ENCODE measurements at regions not wholly inside any gene's neighbourhood (a gene's known extent, or its start where the extent isn't known, plus 50 kb on each side); places are given as distances from the start of the nearest gene placed in this dataset.

DNA sequence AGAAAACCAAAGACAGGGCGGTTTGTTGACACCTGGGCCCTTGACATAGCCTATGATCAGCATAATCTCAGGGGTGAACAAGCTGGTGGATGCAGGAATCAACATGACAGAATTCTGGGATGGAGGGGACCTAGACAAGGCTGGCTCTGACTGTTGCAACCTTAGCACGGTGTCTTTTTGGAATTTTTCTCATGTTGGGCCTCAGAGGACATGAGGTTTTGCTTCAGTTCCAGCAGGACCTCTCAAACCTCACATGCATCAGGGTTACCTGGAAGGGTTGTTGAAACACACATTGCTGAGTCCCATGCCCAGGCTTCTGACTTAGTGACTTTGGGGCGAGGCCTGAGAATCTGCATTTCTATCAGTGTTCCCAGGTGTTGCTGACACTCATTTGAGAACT, 345.6 kb upstream of the B3GAT1 start:
- Histone ChIP-seq H3K4me1 (ENCODE audit: control insufficient read depth in 2 of 2, insufficient read depth in 2 of 2, low read length in 2 of 2) (no peaks in the 10 kb centered on the region), H3K79me2 (ENCODE audit: control insufficient read depth, insufficient read depth, low read length) (no peaks in the 10 kb centered on the region), H3K27ac (ENCODE audit: low read length in 2 of 2) (no peak overlapping the region), H3K9me3 (ENCODE audit: control extremely low read depth in 1 of 3, control insufficient read depth in 2 of 3, insufficient read depth in 1 of 3, low read length in 2 of 3) (peaks cover 0 to 3% (median 0%) of the 10 kb centered on the region in 3 donors), H3K27me3 (replicated peaks in 1 of 4; ENCODE audit: control extremely low read depth in 1 of 4, control insufficient read depth in 3 of 4, insufficient read depth in 4 of 4, low read length in 3 of 4) (no peaks in the 10 kb centered on the region), H3K4me2 (replicated peaks; ENCODE audit: low read depth, low read length, poor library complexity, severe bottlenecking) (no peak overlapping the region), H3K4me3 (ENCODE audit: control extremely low read depth in 1 of 5, extremely low read depth in 1 of 5, insufficient read depth in 1 of 5, low read depth in 2 of 5, low read length in 4 of 5) (no peak overlapping the region), H2AFZ (ENCODE audit: insufficient read depth, low read depth, low read length, poor library complexity, severe bottlenecking) (no peak overlapping the region), H3K36me3 (replicated peaks in 1 of 2; ENCODE audit: control extremely low read depth in 1 of 2, control insufficient read depth in 1 of 2, extremely low read depth in 1 of 2, insufficient read depth in 2 of 2, low read length in 1 of 2) (no peaks in the 10 kb centered on the region), H4K20me1 (ENCODE audit: control insufficient read depth, insufficient read depth, low read length, poor library complexity, severe bottlenecking) (no peaks in the 10 kb centered on the region), H3K9ac (ENCODE audit: low read length) (no peak overlapping the region)
- Mint-ChIP-seq H3K27me3 (peaks cover 6% of the 10 kb centered on the region), H3K4me1 (no peaks in the 10 kb centered on the region), H3K4me3 (no peak overlapping the region), H3K9me3 (ENCODE audit: insufficient read depth) (no peaks in the 10 kb centered on the region), H3K27ac (no peak overlapping the region)
- 75% methylated on average over 3 of the region's 3 CpGs for WGBS (ENCODE audit: insufficient coverage)
- no peak for DNase-seq
- intact Hi-C loops (cut with micrococcal nuclease) = no loop called here
- no peak for ATAC-seq (ENCODE audit: low read depth)
- ChIA-PET CTCF (no interaction called here), POLR2A (no interaction called here)
- TF ChIP-seq, protein P1, sequence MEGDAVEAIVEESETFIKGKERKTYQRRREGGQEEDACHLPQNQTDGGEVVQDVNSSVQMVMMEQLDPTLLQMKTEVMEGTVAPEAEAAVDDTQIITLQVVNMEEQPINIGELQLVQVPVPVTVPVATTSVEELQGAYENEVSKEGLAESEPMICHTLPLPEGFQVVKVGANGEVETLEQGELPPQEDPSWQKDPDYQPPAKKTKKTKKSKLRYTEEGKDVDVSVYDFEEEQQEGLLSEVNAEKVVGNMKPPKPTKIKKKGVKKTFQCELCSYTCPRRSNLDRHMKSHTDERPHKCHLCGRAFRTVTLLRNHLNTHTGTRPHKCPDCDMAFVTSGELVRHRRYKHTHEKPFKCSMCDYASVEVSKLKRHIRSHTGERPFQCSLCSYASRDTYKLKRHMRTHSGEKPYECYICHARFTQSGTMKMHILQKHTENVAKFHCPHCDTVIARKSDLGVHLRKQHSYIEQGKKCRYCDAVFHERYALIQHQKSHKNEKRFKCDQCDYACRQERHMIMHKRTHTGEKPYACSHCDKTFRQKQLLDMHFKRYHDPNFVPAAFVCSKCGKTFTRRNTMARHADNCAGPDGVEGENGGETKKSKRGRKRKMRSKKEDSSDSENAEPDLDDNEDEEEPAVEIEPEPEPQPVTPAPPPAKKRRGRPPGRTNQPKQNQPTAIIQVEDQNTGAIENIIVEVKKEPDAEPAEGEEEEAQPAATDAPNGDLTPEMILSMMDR (IDR thresholded peaks at IDR 0.05) = no peak
- no peak for TF ChIP-seq EZH2 (IDR thresholded peaks at IDR 0.05; ENCODE audit: borderline replicate concordance, insufficient read depth, low read depth, low read length, poor library complexity, severe bottlenecking)

DNA sequence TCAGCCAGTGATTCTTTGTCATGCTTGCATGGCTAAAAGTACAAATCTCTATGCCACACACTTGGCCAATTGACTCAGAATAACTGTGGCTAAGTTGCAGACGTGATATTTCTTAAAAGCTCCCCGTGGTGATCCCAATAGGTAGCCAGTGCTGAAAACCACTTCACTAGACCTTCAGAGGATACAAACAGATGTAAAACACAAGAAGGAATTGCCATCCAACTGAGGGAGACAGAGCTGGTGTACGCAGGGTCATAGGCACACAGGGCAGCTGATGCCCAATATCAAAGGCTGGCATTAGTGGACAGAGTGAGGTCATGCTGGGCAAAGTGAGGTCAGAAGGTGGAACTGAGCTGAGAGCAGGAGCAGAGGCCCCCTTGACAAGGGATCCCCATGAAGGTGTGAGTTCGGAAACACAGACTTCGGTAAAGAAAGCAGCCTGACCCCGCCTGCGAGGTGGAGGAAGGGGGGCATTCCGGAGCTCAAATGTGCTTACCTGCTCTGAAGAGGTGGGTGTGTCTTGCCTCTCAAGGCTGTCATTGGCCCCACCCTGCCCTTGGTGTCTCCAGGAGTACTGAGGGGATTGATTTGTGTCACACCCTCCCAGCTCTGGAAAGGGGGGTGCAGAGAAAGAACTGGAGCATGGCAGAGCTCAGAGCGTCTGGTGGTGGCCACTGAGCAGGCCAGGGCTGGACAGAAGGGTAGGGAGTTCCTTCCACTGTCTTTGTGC, 344.9 kb upstream of the B3GAT1 start:
- Histone ChIP-seq H3K27me3 (replicated peaks in 1 of 4; ENCODE audit: control extremely low read depth in 1 of 4, control insufficient read depth in 3 of 4, insufficient read depth in 4 of 4, low read length in 3 of 4) (no peaks in the 10 kb centered on the region), H3K27ac (ENCODE audit: low read length in 2 of 2) (no peak overlapping the region), H3K4me2 (replicated peaks; ENCODE audit: low read depth, low read length, poor library complexity, severe bottlenecking) (no peak overlapping the region), H2AFZ (ENCODE audit: insufficient read depth, low read depth, low read length, poor library complexity, severe bottlenecking) (no peak overlapping the region), H3K4me1 (ENCODE audit: control insufficient read depth in 2 of 2, insufficient read depth in 2 of 2, low read length in 2 of 2) (no peaks in the 10 kb centered on the region), H3K4me3 (ENCODE audit: control extremely low read depth in 1 of 5, extremely low read depth in 1 of 5, insufficient read depth in 1 of 5, low read depth in 2 of 5, low read length in 4 of 5) (no peak overlapping the region), H3K9me3 (ENCODE audit: control extremely low read depth in 1 of 3, control insufficient read depth in 2 of 3, insufficient read depth in 1 of 3, low read length in 2 of 3) (peaks cover 0 to 3% (median 0%) of the 10 kb centered on the region in 3 donors), H3K79me2 (ENCODE audit: control insufficient read depth, insufficient read depth, low read length) (no peaks in the 10 kb centered on the region), H3K36me3 (replicated peaks in 1 of 2; ENCODE audit: control extremely low read depth in 1 of 2, control insufficient read depth in 1 of 2, extremely low read depth in 1 of 2, insufficient read depth in 2 of 2, low read length in 1 of 2) (no peaks in the 10 kb centered on the region), H4K20me1 (ENCODE audit: control insufficient read depth, insufficient read depth, low read length, poor library complexity, severe bottlenecking) (no peaks in the 10 kb centered on the region), H3K9ac (ENCODE audit: low read length) (no peak overlapping the region)
- H3K4me1 Mint-ChIP-seq = no peaks in the 10 kb centered on the region
- H3K27me3 Mint-ChIP-seq = peaks cover 6% of the 10 kb centered on the region
- POLR2A ChIA-PET = no interaction called here
- intact Hi-C loops (cut with micrococcal nuclease) = no loop called here
- DNase-seq (no peak), ATAC-seq (ENCODE audit: low read depth) (no peak)
- TF ChIP-seq, protein P1 (IDR thresholded peaks at IDR 0.05) = no peak
- TF ChIP-seq EZH2 (IDR thresholded peaks at IDR 0.05; ENCODE audit: borderline replicate concordance, insufficient read depth, low read depth, low read length, poor library complexity, severe bottlenecking) = no peak
- no peak overlapping the region for H3K27ac Mint-ChIP-seq
- CTCF ChIA-PET = no interaction called here
- no peaks in the 10 kb centered on the region for H3K9me3 Mint-ChIP-seq (ENCODE audit: insufficient read depth)
- WGBS (ENCODE audit: insufficient coverage) = 77% methylated on average over 8 of the region's 9 CpGs
- H3K4me3 Mint-ChIP-seq = no peak overlapping the region
